ENCODE measurements at regions not wholly inside any gene's neighbourhood (a gene's known extent, or its start where the extent isn't known, plus 50 kb on each side); places are given as distances from the start of the nearest gene placed in this dataset.

DNA sequence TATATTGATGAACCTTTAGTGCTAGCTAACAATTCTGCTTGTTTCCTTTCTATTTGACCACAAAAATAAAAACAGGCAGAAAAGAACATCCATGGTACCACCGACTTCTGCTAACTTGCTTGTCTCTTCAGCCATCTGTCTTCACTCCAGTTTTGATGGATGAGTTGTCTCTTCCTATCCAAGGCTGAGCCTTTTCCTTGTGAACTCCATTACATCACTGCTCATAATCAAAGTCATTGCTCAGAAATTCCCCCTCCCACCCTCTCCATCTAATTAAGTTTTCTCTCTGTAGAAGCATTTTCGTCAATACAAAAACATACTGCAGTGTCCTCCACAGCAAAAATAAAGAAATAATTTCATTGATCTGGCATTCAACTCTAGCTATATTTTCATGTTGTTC, 184.4 kb downstream of the SPCS3 start:
- TF ChIP-seq, protein P1, sequence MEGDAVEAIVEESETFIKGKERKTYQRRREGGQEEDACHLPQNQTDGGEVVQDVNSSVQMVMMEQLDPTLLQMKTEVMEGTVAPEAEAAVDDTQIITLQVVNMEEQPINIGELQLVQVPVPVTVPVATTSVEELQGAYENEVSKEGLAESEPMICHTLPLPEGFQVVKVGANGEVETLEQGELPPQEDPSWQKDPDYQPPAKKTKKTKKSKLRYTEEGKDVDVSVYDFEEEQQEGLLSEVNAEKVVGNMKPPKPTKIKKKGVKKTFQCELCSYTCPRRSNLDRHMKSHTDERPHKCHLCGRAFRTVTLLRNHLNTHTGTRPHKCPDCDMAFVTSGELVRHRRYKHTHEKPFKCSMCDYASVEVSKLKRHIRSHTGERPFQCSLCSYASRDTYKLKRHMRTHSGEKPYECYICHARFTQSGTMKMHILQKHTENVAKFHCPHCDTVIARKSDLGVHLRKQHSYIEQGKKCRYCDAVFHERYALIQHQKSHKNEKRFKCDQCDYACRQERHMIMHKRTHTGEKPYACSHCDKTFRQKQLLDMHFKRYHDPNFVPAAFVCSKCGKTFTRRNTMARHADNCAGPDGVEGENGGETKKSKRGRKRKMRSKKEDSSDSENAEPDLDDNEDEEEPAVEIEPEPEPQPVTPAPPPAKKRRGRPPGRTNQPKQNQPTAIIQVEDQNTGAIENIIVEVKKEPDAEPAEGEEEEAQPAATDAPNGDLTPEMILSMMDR (IDR thresholded peaks at IDR 0.05), result no peak
- TF ChIP-seq, protein P2, sequence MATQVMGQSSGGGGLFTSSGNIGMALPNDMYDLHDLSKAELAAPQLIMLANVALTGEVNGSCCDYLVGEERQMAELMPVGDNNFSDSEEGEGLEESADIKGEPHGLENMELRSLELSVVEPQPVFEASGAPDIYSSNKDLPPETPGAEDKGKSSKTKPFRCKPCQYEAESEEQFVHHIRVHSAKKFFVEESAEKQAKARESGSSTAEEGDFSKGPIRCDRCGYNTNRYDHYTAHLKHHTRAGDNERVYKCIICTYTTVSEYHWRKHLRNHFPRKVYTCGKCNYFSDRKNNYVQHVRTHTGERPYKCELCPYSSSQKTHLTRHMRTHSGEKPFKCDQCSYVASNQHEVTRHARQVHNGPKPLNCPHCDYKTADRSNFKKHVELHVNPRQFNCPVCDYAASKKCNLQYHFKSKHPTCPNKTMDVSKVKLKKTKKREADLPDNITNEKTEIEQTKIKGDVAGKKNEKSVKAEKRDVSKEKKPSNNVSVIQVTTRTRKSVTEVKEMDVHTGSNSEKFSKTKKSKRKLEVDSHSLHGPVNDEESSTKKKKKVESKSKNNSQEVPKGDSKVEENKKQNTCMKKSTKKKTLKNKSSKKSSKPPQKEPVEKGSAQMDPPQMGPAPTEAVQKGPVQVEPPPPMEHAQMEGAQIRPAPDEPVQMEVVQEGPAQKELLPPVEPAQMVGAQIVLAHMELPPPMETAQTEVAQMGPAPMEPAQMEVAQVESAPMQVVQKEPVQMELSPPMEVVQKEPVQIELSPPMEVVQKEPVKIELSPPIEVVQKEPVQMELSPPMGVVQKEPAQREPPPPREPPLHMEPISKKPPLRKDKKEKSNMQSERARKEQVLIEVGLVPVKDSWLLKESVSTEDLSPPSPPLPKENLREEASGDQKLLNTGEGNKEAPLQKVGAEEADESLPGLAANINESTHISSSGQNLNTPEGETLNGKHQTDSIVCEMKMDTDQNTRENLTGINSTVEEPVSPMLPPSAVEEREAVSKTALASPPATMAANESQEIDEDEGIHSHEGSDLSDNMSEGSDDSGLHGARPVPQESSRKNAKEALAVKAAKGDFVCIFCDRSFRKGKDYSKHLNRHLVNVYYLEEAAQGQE (IDR thresholded peaks at IDR 0.05; ENCODE audit: insufficient read depth in 1 of 2, low read depth in 2 of 2, low read length in 1 of 2), result no peak
- TF ChIP-seq SIN3A (IDR thresholded peaks at IDR 0.05; ENCODE audit: borderline replicate concordance, insufficient read depth, low read depth, low read length) (no peak), TCF7L2 (IDR thresholded peaks at IDR 0.05; ENCODE audit: low read depth, low read length) (no peak), POLR2AphosphoS5 (IDR thresholded peaks at IDR 0.05; ENCODE audit: low read depth, low read length) (no peak)

Data from Panc1 (cell line).